ENCODE measurements at regions not wholly inside any gene's neighbourhood (a gene's known extent, or its start where the extent isn't known, plus 50 kb on each side); places are given as distances from the start of the nearest gene placed in this dataset.
"Not testable (repeated sequence)": the region's sequence is repeated elsewhere in the genome, so short reads cannot be mapped to it uniquely, and the experiment has no call there.

- DNase-seq, result no peak
Measured at GRCh38 chr5:112472614-112473013, 53.5 kb upstream of the EPB41L4A start.

DNA sequence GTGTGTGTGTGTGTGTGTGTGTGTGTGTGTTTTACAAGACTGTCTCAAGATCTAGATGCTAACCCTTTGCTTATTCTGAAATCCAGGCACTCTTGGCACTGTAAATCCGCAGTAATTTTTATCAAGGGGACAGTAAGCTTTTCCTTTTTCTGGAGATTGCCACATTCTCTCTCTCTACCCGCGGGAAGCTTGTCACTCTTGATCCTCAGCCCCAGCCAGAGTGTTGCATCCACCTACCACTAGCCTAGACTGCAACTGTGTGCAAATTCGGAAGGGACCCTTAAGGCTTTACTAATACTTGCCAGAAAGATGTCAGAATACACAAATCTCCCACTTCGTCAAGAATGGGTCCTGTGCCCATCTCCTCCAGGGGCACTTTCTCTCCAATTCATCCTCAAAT lies 54.9 kb upstream of the EPB41L4A start:
- DNase-seq, result no peak

DNA sequence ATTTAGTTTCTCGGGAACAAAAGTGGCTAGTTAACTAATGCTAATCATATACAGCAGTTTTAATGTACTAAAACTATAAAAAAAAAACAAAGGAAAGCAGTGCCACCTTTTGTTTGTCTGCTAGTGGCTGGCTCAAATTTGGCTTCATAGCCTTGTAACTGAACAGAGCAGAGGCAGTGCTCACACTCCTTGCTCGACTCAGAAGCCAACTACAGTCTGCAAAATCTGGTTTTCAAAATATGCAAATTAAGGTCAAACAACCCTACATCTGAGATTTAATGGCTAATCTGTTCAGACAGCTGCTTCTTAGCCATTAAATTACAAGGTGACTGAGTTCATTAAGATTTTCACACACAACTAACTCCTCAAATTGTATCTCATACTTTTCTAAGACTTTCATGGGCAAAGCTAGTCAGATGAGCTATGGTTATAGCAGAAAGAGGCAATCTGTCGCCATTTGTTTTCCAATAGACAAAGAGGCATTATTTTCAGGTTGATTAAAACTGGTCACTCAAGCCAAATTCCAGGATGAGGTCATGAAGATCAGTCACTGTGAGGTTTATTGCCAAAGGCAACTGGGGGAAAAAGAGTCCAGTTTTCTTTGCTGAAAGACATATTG lies 56.8 kb upstream of the EPB41L4A start:
- DNase-seq, result no peak

- DNase-seq, result no peak
Measured at GRCh38 chr5:112479418-112479817, 60.3 kb upstream of the EPB41L4A start.

DNA sequence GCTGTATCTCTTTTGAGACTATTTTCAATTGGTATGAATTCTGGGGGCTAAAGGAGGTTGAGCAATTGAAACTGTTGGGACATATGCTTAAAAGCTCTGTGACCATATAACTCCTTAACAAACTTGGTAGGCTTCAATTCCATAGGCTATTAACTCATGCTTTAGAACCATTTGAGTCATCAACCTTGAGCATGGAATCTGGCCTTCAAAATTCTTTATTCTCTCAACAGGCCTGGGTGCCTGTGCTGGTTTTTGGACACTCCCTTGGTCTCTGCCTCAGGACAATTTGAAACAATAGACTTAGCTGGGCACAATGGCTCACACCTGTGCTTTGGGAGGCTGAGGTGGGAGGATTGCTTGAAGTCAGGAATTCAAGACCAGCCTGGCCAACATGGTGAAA lies 61.4 kb upstream of the EPB41L4A start:
- DNase-seq, result no peak

- no peak for DNase-seq
Measured at GRCh38 chr5:112483704-112484103, 64.6 kb upstream of the EPB41L4A start.

- no peak for DNase-seq
Measured at GRCh38 chr5:112485934-112486355, 66.9 kb upstream of the EPB41L4A start.

GRCh38 chr5:112491257-112491656 lies 72.2 kb upstream of the EPB41L4A start:
- DNase-seq, result no peak

DNA sequence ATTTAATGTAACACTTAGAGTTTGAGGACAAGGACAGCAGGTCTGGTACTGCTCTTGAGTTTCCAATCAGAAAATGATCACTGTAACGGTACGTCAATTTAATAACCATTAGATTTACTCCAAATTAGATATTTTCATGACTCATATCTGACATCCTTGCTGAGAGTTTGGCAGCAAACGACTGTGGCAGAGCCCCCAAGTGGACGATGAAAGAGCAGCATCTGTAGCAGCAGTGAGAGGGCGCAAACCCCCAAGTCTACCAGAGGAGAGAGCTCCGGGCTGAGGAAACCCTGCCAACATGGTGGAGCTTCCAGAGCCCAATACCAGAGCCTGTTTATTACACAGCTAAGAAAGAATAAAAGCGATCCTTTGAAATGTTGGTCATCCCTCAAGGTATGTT lies 73.2 kb upstream of the EPB41L4A start:
- no peak for DNase-seq

DNA sequence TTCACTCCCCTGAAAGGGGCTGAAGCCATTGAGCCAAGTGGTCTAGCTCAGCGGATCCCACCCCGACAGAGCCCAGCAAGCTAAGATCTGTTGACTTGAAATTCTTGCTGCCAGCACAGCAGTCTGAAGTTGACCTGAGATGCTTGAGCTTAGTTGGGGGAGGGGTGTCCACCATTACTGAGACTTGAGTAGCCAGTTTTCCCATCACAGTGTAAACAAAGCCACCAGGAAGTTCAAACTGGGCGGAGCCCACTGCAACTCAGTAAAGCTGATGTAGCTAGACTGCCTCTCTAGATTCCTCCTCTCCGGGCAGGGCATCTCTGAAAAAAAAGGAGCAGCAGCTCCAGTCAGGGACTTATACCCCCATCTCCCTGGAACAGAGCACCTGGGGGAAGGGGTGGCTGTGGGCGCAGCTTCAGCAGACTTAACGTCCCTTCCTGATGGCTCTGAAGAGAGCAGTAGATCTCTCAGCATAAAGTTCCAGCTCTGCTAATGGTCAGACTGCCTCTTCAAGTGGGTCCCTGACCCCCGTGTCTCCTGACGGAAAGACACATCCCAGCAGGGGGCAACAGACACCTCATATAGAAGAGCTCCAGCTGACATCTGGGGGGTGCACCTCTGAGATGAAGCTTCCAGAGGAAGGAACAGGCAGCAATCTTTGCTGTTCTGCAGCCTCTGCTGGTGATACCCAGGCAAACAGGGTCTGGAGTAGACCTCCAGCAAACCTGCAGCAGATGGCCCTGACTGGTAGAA lies 84.8 kb upstream of the EPB41L4A start:
- DNase-seq, result not testable (repeated sequence)

- DNase-seq, result not testable (repeated sequence)
Measured at GRCh38 chr5:112509097-112509496, 90.0 kb upstream of the EPB41L4A start.

GRCh38 chr5:112511920-112512319 lies 92.8 kb upstream of the EPB41L4A start:
- no peak for DNase-seq

DNA sequence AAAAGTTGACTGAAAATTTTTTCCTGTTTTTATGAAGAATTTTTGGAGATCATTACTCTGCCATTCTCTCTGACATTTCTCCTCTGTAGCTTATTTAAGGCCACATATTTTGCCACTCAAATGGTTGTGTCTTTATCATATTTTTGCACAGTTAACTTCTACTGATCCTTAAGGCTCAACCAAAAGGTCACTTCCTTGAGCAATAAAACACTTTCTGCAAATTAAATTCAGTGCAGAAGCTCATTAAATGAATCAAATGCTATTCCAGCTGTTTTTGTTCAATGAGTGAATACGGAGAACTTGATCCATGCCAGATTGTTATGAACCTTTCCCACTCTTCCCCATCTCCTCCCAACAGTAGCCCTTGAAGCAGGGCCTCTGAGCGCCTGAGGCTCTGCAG lies 93.8 kb upstream of the EPB41L4A start:
- DNase-seq, result no peak

DNA sequence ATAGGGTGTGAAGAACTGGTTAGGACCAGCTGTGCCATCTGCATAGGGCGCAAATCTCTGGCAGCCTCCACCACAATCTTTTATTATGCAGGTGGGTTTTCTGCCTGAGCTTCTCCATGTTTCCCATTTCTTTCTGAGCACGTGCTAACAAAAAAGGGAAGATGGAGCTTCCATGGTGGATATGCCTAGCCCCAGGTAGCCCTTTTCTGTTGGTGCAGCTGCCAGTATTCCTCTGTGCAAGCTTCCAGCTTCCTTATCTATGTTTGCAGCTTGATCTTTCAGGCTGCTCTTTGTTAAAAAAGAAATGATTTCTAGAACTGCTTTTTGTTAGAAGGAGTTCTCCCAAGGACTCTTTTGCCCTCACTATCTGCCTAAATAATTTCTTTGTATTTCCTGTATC lies 95.0 kb upstream of the EPB41L4A start:
- no peak for DNase-seq

GRCh38 chr5:112520474-112520873 lies 101.4 kb upstream of the EPB41L4A start:
- DNase-seq, result not testable (repeated sequence)

GRCh38 chr5:112522891-112523673 lies 104.0 kb upstream of the EPB41L4A start:
- not testable (repeated sequence) for DNase-seq

DNA sequence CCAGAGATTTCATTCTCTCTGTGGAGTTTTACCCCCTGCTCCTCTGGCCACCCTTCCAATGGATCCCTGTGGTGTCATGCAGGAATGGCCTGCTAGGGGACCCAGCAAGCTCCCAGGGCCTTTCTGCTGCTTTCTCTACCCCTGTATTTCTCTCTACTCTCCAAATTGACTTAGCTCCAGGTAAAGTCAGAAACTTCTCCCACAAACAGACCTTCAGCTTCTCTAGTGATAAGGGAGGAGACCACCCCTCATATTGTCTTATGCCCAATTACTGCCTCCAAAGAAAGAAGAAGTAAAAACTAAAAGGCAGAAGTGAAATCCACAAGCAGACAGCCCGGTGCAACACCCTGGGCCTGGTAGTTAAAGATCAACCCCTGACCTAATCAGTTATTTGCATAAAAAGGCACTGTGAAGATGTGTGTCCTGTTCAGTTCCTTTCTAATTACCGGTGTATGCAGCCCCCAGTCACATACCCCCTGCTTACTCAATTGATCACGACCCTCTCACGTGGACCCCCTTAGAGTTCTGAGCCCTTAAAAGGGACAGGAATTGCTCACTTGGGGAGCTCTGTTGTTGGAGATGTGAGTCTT lies 104.7 kb upstream of the EPB41L4A start:
- not testable (repeated sequence) for DNase-seq

DNA sequence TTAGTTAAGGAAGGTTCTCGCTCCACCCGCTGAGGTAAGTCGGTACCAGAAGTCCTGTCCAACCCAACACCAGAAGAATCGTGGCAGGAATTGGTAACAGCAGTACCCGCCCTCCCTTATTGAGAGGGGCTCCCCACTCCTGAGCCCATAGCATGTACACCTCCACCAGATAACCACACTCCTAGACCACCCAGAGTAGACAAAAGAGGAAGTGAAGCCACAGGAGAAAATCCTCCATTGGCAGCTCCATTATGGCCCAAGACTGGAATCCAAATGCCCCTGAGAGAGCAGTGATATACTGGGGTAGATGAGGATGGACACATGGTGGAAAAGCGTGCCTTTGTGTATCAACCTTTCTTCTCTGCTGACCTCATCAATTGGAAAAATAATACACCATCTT lies 106.1 kb upstream of the EPB41L4A start:
- DNase-seq, result no peak

DNA sequence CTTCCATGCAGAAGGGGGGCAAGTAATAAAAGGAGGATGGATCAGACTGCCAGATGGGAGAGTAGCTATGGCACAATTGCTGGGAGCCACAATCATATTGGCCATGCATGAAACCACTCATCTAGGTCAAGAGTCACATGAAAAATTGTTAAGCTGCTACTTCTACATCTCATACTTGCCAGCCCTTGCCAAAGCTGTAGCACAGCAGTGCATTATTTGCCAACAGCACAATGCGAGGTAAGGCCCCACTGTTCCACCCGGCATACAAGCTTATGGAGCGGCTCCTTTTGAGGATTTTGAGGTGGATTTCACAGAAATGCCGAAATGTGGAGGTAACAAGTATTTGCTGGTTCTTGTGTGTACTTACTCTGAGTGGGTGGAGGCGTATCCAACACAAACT lies 109.9 kb upstream of the EPB41L4A start:
- no peak for DNase-seq

DNA sequence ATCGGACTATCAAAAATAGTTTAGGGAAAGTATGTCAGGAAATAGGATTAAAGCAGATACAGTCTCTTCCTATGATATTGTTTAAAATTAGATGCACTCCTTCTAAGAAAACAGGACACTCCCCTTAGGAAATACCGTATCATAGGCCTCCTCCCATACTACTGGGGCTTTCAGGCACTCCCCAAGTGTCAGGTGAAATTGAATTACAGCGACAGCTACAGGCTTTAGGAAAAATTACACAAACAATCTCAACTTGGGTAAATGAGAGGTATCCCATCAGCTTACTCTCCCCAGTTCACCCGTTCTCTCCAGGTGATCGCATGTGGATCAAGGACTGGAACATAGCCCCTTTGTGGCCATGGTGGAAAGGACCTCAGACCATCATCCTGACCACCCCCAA lies 110.4 kb upstream of the EPB41L4A start:
- no peak for DNase-seq

DNA sequence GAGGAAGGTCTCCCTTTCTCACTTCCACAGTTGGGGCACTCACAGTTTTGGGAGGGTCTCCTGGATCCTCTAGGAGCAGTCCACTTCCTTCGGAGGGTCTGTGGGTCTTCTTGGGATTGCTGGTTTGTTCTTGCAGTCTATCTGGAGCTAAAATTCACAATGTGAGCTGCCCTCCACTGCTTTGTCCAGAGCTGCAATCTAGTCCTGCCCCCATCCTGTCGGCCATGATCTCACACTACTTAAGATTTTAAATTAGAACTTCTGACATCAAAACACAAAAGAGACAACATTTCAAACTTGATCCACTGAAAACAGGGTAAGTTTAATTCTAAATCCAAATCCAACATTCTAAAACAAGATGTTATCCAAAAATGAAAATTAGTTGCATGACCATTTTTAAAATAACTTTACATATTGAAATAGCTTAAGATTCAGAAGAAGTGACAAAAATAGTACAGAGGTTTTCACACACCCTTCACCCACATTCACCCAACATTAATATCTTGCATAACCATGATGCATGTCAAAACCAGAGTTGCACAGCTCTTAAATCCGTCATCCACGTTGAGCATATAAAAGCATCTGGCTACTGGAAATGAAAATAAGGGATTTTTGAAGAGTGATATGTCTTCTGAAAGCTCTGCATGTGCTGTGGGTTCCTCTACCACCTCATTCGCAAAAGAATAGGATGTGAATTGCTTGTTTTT lies 113.7 kb upstream of the EPB41L4A start:
- no peak for DNase-seq

- DNase-seq, result no peak
Measured at GRCh38 chr5:112533362-112533761, 114.3 kb upstream of the EPB41L4A start.

DNA sequence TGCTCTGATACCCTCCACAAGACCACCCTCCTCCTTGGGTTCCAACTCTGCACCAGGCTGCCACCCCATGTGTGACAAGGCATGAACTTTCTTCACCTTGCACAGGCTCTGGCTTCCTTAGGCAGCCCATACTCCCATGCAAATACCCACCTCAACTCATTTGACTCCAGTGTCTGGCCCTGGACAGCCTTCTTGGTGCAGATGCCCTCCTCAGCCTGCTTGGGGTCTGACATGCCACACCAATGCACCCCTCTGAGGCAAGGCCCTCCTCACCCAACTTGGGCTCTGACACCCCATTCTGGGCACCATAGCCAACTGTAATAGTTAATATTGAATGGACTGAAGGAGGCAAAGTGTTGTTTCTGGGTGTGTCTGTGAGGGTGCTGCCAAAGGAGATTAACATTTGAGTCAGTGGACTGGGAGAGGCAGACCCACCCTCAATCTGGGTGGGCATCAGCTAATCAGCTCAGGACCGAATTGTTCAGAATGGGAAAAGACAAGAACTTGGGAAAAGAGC lies 115.0 kb upstream of the EPB41L4A start:
- no peak for DNase-seq

All from SIG-M5 (cell line).